IMR-90 (cell line): ENCODE measurements at regions not wholly inside any gene's neighbourhood (a gene's known extent, or its start where the extent isn't known, plus 50 kb on each side); places are given as distances from the start of the nearest gene placed in this dataset.

Source experiments
- CEBPB ChIP-seq: IDR thresholded peaks from 2 replicates; pipeline ENCODE4 v1.6.1; 2012; ENCODE audit warnings: low read depth, low read length, improper control_type of control experiment
- NFE2L2 ChIP-seq: fragments of 150-350 bp; IDR thresholded peaks from 2 replicates; pipeline ENCODE4 v1.6.1; 2016; ENCODE audit warnings: low read depth, mild to moderate bottlenecking, low read length
- POLR2A ChIP-seq: IDR thresholded peaks from 2 replicates; pipeline ENCODE4 v1.6.1; 2012; ENCODE audit warnings: mild to moderate bottlenecking, low read depth, low read length
- RAD21 ChIP-seq: IDR thresholded peaks from 2 replicates; pipeline ENCODE4 v1.6.1; 2012; ENCODE audit warnings: low read length, improper control_type of control experiment
- RFX5 ChIP-seq: IDR thresholded peaks from 2 replicates; pipeline ENCODE4 v1.8.0; 2012; ENCODE audit warnings: low read depth, mild to moderate bottlenecking, low read length, moderate library complexity
- SMC3 ChIP-seq: fragments of 150-350 bp; IDR thresholded peaks from 2 replicates; pipeline ENCODE4 v1.6.1; 2016; ENCODE audit warnings: low read depth, mild to moderate bottlenecking, antibody characterized with exemption, low read length, moderate library complexity
- TF ChIP-seq, protein P1 (sequence below): conservative IDR thresholded peaks from 2 replicates; pipeline ENCODE4 v1.5.1; 2012; ENCODE audit warnings: mild to moderate bottlenecking, low read depth, low read length, improper control_type of control experiment

DNA sequence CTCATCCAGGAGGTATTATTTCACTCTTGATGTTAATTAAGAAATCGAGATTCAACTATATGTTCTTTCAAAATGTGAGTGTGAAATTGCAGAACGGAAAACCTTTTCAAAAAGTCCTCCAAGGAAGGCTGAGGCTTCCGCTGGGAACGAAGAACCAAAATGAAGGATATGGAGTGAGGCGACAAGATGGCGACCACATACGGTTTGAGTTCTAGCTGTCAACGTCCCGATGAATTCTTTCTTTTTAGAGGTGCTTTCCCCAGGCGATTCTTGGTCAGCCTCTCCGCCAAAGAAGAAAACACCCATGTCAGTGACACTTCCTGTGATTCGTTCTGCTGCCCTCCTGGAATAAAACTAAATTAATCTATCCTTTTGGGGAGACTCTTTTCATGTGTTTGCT is 78.3 kb upstream of the ADAMTS16 start:
- TF ChIP-seq, protein P1, sequence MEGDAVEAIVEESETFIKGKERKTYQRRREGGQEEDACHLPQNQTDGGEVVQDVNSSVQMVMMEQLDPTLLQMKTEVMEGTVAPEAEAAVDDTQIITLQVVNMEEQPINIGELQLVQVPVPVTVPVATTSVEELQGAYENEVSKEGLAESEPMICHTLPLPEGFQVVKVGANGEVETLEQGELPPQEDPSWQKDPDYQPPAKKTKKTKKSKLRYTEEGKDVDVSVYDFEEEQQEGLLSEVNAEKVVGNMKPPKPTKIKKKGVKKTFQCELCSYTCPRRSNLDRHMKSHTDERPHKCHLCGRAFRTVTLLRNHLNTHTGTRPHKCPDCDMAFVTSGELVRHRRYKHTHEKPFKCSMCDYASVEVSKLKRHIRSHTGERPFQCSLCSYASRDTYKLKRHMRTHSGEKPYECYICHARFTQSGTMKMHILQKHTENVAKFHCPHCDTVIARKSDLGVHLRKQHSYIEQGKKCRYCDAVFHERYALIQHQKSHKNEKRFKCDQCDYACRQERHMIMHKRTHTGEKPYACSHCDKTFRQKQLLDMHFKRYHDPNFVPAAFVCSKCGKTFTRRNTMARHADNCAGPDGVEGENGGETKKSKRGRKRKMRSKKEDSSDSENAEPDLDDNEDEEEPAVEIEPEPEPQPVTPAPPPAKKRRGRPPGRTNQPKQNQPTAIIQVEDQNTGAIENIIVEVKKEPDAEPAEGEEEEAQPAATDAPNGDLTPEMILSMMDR, result no peak
- TF ChIP-seq SMC3 (no peak), RFX5 (no peak), POLR2A (no peak), CEBPB (no peak), RAD21 (no peak), NFE2L2 (no peak)
